Neural progenitor cell (in vitro differentiated cells): ENCODE measurements at regions not wholly inside any gene's neighbourhood (a gene's known extent, or its start where the extent isn't known, plus 50 kb on each side); places are given as distances from the start of the nearest gene placed in this dataset.

Experiments used
- DNase-seq: peaks from one replicate; pipeline ENCODE4 v3.0.0-alpha.2; 2016; ENCODE audit warnings: low spot score
- H2AFZ ChIP-seq: fragments of 200-600 bp; sonication (generic); replicated peaks from 2 replicates; pipeline ENCODE4 v1.6.1; 2016; ENCODE audit warnings: antibody characterized with exemption
- H3F3A ChIP-seq: fragments of 200-600 bp; sonication (generic); 2 replicates; pipeline ENCODE4 v1.6.1; 2016; ENCODE audit warnings: antibody characterized with exemption, low read depth
- H3K27ac ChIP-seq: fragments of 200-600 bp; sonication (generic); 2 replicates; pipeline ENCODE4 v1.5.1; 2016; ENCODE audit warnings: mild to moderate bottlenecking
- H3K27me3 ChIP-seq: fragments of 200-600 bp; sonication (generic); 2 replicates; pipeline ENCODE4 v1.6.1; 2016; ENCODE audit warnings: mild to moderate bottlenecking, moderate library complexity
- H3K36me3 ChIP-seq: fragments of 200-600 bp; sonication (generic); 2 replicates; pipeline ENCODE4 v1.5.1; 2016
- H3K4me1 ChIP-seq: fragments of 200-600 bp; sonication (generic); 2 replicates; pipeline ENCODE4 v1.6.1; 2016; ENCODE audit warnings: mixed run types
- H3K4me2 ChIP-seq: fragments of 200-600 bp; sonication (generic); 2 replicates; pipeline ENCODE4 v1.6.1; 2016
- H3K4me3 ChIP-seq: fragments of 200-600 bp; sonication (generic); 2 replicates; pipeline ENCODE4 v1.5.1; 2016
- H3K79me2 ChIP-seq: fragments of 200-600 bp; sonication (generic); 2 replicates; pipeline ENCODE4 v1.6.1; 2016; ENCODE audit warnings: low read depth
- H3K9ac ChIP-seq: fragments of 200-600 bp; sonication (generic); 2 replicates; pipeline ENCODE4 v1.6.1; 2016
- H3K9me3 ChIP-seq: fragments of 200-600 bp; sonication (generic); 2 replicates; pipeline ENCODE4 v1.5.1; 2016; ENCODE audit warnings: low read depth
- H4K20me1 ChIP-seq: fragments of 200-600 bp; sonication (generic); 2 replicates; pipeline ENCODE4 v1.6.1; 2016; ENCODE audit warnings: low read depth
- H3K27ac Mint-ChIP-seq: 3 replicates; pipeline ENCODE4 v1.8.0; 2021; ENCODE audit warnings: mixed read lengths
- H3K27me3 Mint-ChIP-seq: 2 replicates; pipeline ENCODE4 v1.8.0; 2022; ENCODE audit warnings: low read depth, mild to moderate bottlenecking, inconsistent platforms, moderate library complexity, mixed read lengths; ENCODE audit not compliant: insufficient read depth
- H3K36me3 Mint-ChIP-seq: 3 replicates; pipeline ENCODE4 v1.8.0; 2021; ENCODE audit warnings: mixed read lengths
- H3K4me1 Mint-ChIP-seq: 3 replicates; pipeline ENCODE4 v1.8.0; 2021; ENCODE audit warnings: mixed read lengths
- H3K4me3 Mint-ChIP-seq: 3 replicates; pipeline ENCODE4 v1.8.0; 2021; ENCODE audit warnings: mild to moderate bottlenecking, moderate library complexity, mixed read lengths
- H3K9me3 Mint-ChIP-seq: 3 replicates; pipeline ENCODE4 v1.8.0; 2020; ENCODE audit warnings: mixed read lengths
- CTCF ChIP-seq: fragments of 200-600 bp; sonication (generic); IDR thresholded peaks from 2 replicates; pipeline ENCODE4 v1.5.1; 2017; ENCODE audit warnings: antibody characterized with exemption, mild to moderate bottlenecking
- EZH2 ChIP-seq: fragments of 200-600 bp; sonication (generic); IDR thresholded peaks from 2 replicates; pipeline ENCODE4 v1.6.1; 2017; ENCODE audit warnings: antibody characterized with exemption, mild to moderate bottlenecking, moderate library complexity
- EZH2phosphoT487 ChIP-seq: fragments of 200-600 bp; sonication (generic); IDR thresholded peaks from 2 replicates; pipeline ENCODE4 v1.6.1; 2017; ENCODE audit warnings: antibody characterized with exemption

- Histone ChIP-seq H2AFZ (peak overlapping the region; percentile 60), H3K4me3 (no peak overlapping the region), H3F3A (no peaks in the 10 kb centered on the region), H3K79me2 (no peaks in the 10 kb centered on the region), H3K27ac (no peak overlapping the region), H3K4me1 (no peaks in the 10 kb centered on the region), H3K9me3 (no peaks in the 10 kb centered on the region), H3K4me2 (no peak overlapping the region), H3K9ac (no peak overlapping the region), H3K27me3 (no peaks in the 10 kb centered on the region), H3K36me3 (no peaks in the 10 kb centered on the region), H4K20me1 (no peaks in the 10 kb centered on the region)
- no peak overlapping the region for H3K4me3 Mint-ChIP-seq
- no peak for DNase-seq
- H3K36me3 Mint-ChIP-seq, result no peaks in the 10 kb centered on the region
- peaks cover 2% of the 10 kb centered on the region for H3K27me3 Mint-ChIP-seq
- no peak overlapping the region for H3K27ac Mint-ChIP-seq
- no peak for TF ChIP-seq CTCF
- TF ChIP-seq EZH2phosphoT487, result no peak
- no peak for TF ChIP-seq EZH2
- peaks cover 3% of the 10 kb centered on the region for H3K4me1 Mint-ChIP-seq
- H3K9me3 Mint-ChIP-seq, result no peaks in the 10 kb centered on the region
Observed at GRCh38 chr18:1994471-1994870, 576.8 kb downstream of the METTL4 start.

- Mint-ChIP-seq H3K27ac (no peak overlapping the region), H3K9me3 (no peaks in the 10 kb centered on the region), H3K4me3 (no peak overlapping the region), H3K27me3 (peaks cover 2% of the 10 kb centered on the region), H3K4me1 (peaks cover 3% of the 10 kb centered on the region), H3K36me3 (no peaks in the 10 kb centered on the region)
- Histone ChIP-seq H3K9me3 (no peaks in the 10 kb centered on the region), H3K27ac (no peak overlapping the region), H2AFZ (peak overlapping the region; percentile 60), H3K36me3 (no peaks in the 10 kb centered on the region), H3K9ac (no peak overlapping the region), H3K4me3 (no peak overlapping the region), H4K20me1 (no peaks in the 10 kb centered on the region), H3K4me1 (no peaks in the 10 kb centered on the region), H3K79me2 (no peaks in the 10 kb centered on the region), H3K27me3 (no peaks in the 10 kb centered on the region), H3F3A (peaks cover under 1% of the 10 kb centered on the region), H3K4me2 (no peak overlapping the region)
- no peak for DNase-seq
- TF ChIP-seq CTCF, result no peak
- TF ChIP-seq EZH2, result no peak
- no peak for TF ChIP-seq EZH2phosphoT487
Observed at GRCh38 chr18:1995041-1995612, 576.2 kb downstream of the METTL4 start.

- Histone ChIP-seq H3F3A (peaks cover 21% of the 10 kb centered on the region), H3K36me3 (no peaks in the 10 kb centered on the region), H3K9ac (no peak overlapping the region), H3K27me3 (no peaks in the 10 kb centered on the region), H3K4me3 (no peak overlapping the region), H2AFZ (no peak overlapping the region), H3K27ac (no peak overlapping the region), H3K9me3 (no peaks in the 10 kb centered on the region), H4K20me1 (no peaks in the 10 kb centered on the region), H3K79me2 (no peaks in the 10 kb centered on the region), H3K4me2 (no peak overlapping the region), H3K4me1 (peaks cover 12% of the 10 kb centered on the region)
- H3K9me3 Mint-ChIP-seq, result no peaks in the 10 kb centered on the region
- TF ChIP-seq CTCF (no peak), EZH2phosphoT487 (no peak)
- peaks cover 20% of the 10 kb centered on the region for H3K4me1 Mint-ChIP-seq
- no peak overlapping the region for H3K4me3 Mint-ChIP-seq
- H3K27me3 Mint-ChIP-seq, result no peaks in the 10 kb centered on the region
- no peak for DNase-seq
- H3K36me3 Mint-ChIP-seq, result no peaks in the 10 kb centered on the region
- H3K27ac Mint-ChIP-seq, result no peak overlapping the region
Observed at GRCh38 chr18:1998121-1998520, 573.2 kb downstream of the METTL4 start.
